ENCODE measurements at regions not wholly inside any gene's neighbourhood (a gene's known extent, or its start where the extent isn't known, plus 50 kb on each side); places are given as distances from the start of the nearest gene placed in this dataset.

- H3K4me1 Mint-ChIP-seq (ENCODE audit: low read depth in 2 of 2) = no peaks in the 10 kb centered on the region
- no peaks in the 10 kb centered on the region for H3K36me3 Mint-ChIP-seq
- H3K27ac Mint-ChIP-seq = no peak overlapping the region
- no peaks in the 10 kb centered on the region for H3K27me3 Mint-ChIP-seq
- ATAC-seq (no peak), DNase-seq (ENCODE audit: low spot score) (no peak)
- no peaks in the 10 kb centered on the region for H3K9me3 Mint-ChIP-seq
- no peak overlapping the region for H3K4me3 Mint-ChIP-seq
Observed at GRCh38 chr21:31471865-31472264, 127.8 kb upstream of the TIAM1 start.

- H3K9me3 Mint-ChIP-seq = no peaks in the 10 kb centered on the region
Observed at GRCh38 chr21:31470896-31471694, 127.0 kb upstream of the TIAM1 start.

GRCh38 chr21:31460980-31461379, 116.9 kb upstream of the TIAM1 start:
- Mint-ChIP-seq H3K4me3 (no peak overlapping the region), H3K9me3 (no peaks in the 10 kb centered on the region), H3K27me3 (no peaks in the 10 kb centered on the region), H3K36me3 (no peaks in the 10 kb centered on the region), H3K4me1 (ENCODE audit: low read depth in 2 of 2) (no peaks in the 10 kb centered on the region), H3K27ac (no peak overlapping the region)
- no peak for ATAC-seq
- DNase-seq (ENCODE audit: low spot score) = no peak

More at GRCh38 chr21:31470896-31471694, 127.0 kb upstream of the TIAM1 start:
- no peaks in the 10 kb centered on the region for H3K4me1 Mint-ChIP-seq (ENCODE audit: low read depth in 2 of 2)
- H3K27ac Mint-ChIP-seq = no peak overlapping the region
- no peaks in the 10 kb centered on the region for H3K27me3 Mint-ChIP-seq
- H3K36me3 Mint-ChIP-seq = no peaks in the 10 kb centered on the region
- DNase-seq (ENCODE audit: low spot score) (no peak), ATAC-seq (no peak)
- H3K4me3 Mint-ChIP-seq = no peak overlapping the region

DNA sequence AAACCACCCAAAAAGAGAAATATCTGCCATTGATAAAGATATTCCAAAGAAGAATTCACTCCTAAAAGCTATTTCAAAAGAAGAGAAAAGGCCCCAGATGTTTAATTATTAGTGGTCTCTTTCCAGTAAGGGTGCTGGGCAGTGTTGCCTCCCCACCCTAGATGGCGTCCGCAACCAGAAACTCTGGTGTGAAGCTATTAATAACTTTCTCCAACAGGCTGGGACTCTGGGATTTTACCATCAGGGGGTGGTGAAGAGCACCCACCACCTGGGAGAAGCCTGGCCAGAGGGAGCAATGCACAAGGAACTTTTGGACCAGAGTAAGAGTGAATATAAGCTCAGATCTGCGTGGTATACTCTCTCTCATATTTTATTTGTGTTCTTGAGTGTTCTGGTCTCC, 115.4 kb upstream of the TIAM1 start:
- H3K4me3 Mint-ChIP-seq = no peak overlapping the region
- DNase-seq (ENCODE audit: low spot score) = no peak
- H3K9me3 Mint-ChIP-seq = no peaks in the 10 kb centered on the region
- H3K4me1 Mint-ChIP-seq (ENCODE audit: low read depth in 2 of 2) = no peaks in the 10 kb centered on the region
- no peak overlapping the region for H3K27ac Mint-ChIP-seq
- H3K27me3 Mint-ChIP-seq = no peaks in the 10 kb centered on the region
- H3K36me3 Mint-ChIP-seq = no peaks in the 10 kb centered on the region
- ATAC-seq = no peak

- H3K36me3 Mint-ChIP-seq = no peaks in the 10 kb centered on the region
- H3K27ac Mint-ChIP-seq = no peak overlapping the region
- peak; percentile 46 to 53 for ATAC-seq
Observed at GRCh38 chr21:31457675-31458074, 113.6 kb upstream of the TIAM1 start.

GRCh38 chr21:31456201-31456600, 112.1 kb upstream of the TIAM1 start:
- Mint-ChIP-seq H3K9me3 (peaks cover 4% of the 10 kb centered on the region), H3K27ac (no peak overlapping the region), H3K27me3 (no peaks in the 10 kb centered on the region), H3K4me1 (ENCODE audit: low read depth in 2 of 2) (no peaks in the 10 kb centered on the region), H3K4me3 (no peak overlapping the region), H3K36me3 (no peaks in the 10 kb centered on the region)
- ATAC-seq (no peak), DNase-seq (ENCODE audit: low spot score) (no peak)

More at GRCh38 chr21:31457675-31458074, 113.6 kb upstream of the TIAM1 start:
- Mint-ChIP-seq H3K4me1 (ENCODE audit: low read depth in 2 of 2) (no peaks in the 10 kb centered on the region), H3K4me3 (no peak overlapping the region), H3K9me3 (peaks cover 3% of the 10 kb centered on the region), H3K27me3 (no peaks in the 10 kb centered on the region)
- DNase-seq (ENCODE audit: low spot score) = no peak

DNA sequence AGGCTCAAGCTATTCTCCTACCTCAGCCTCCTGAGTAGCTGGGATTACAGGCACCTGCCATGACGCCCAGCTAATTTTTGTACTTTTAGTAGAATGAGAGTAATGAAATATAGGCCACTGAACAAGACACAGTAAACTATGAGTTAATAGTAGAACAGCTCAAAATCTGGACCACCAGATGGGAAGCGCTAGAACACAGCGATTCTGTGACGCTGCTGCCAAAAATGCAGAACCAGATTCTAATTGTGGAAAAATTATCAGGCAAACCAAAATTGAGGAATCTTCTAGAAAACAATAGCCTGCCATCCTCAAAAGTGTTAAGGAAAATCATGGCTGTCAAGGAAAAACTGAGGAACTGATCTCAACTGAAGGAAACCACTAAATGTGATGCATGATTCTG, 111.4 kb upstream of the TIAM1 start:
- H3K9me3 Mint-ChIP-seq = peaks cover 4% of the 10 kb centered on the region
- no peak overlapping the region for H3K27ac Mint-ChIP-seq
- H3K27me3 Mint-ChIP-seq = no peaks in the 10 kb centered on the region
- H3K36me3 Mint-ChIP-seq = no peaks in the 10 kb centered on the region
- no peak overlapping the region for H3K4me3 Mint-ChIP-seq
- peaks cover 0 to under 1% of the 10 kb centered on the region in 2 donors for H3K4me1 Mint-ChIP-seq (ENCODE audit: low read depth in 2 of 2)
- ATAC-seq (no peak), DNase-seq (ENCODE audit: low spot score) (no peak)

- DNase-seq (ENCODE audit: low spot score) = no peak
- Mint-ChIP-seq H3K27ac (no peak overlapping the region), H3K36me3 (no peaks in the 10 kb centered on the region), H3K4me1 (ENCODE audit: low read depth in 2 of 2) (peaks cover 22% of the 10 kb centered on the region in 2 donors), H3K27me3 (no peaks in the 10 kb centered on the region), H3K9me3 (peaks cover 4% of the 10 kb centered on the region), H3K4me3 (no peak overlapping the region)
- no peak for ATAC-seq
Observed at GRCh38 chr21:31450980-31451379, 106.9 kb upstream of the TIAM1 start.

GRCh38 chr21:31449921-31450535, 106.0 kb upstream of the TIAM1 start:
- DNase-seq (ENCODE audit: low spot score) = no peak
- no peaks in the 10 kb centered on the region for H3K36me3 Mint-ChIP-seq
- H3K4me1 Mint-ChIP-seq (ENCODE audit: low read depth in 2 of 2) = peaks cover 29% of the 10 kb centered on the region in 2 donors
- peak overlapping the region in 1 of 2 donors; percentile 4 for H3K27ac Mint-ChIP-seq
- H3K9me3 Mint-ChIP-seq = peaks cover 4% of the 10 kb centered on the region
- ATAC-seq = no peak
- no peak overlapping the region for H3K4me3 Mint-ChIP-seq
- H3K27me3 Mint-ChIP-seq = no peaks in the 10 kb centered on the region

- peaks cover 4% of the 10 kb centered on the region for H3K9me3 Mint-ChIP-seq
- H3K36me3 Mint-ChIP-seq = no peaks in the 10 kb centered on the region
- DNase-seq (ENCODE audit: low spot score) = no peak
- no peak overlapping the region for H3K4me3 Mint-ChIP-seq
- ATAC-seq = no peak
- H3K27me3 Mint-ChIP-seq = no peaks in the 10 kb centered on the region
- H3K4me1 Mint-ChIP-seq (ENCODE audit: low read depth in 2 of 2) = peaks cover 43 to 45% of the 10 kb centered on the region in 2 donors
- no peak overlapping the region for H3K27ac Mint-ChIP-seq
Observed at GRCh38 chr21:31448496-31448895, 104.4 kb upstream of the TIAM1 start.

DNA sequence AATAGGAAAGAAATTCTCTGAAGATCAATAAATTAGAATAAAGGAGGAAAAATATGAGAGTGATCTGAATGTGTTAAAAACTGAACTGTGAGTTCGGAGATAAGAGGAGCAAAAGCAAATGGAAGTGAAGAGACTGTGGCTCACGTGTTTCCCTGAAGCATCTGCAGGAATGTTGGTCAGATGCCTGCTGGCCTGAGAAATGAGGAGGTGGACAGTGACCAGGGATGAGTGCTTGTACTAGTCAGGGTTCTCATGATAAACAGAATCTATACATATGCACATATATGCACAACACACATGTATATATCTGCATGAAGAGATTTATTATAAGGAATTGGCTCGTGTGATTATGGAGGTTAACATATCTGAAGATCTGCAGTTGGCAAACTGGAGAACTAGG, 103.4 kb upstream of the TIAM1 start:
- peaks cover 48 to 55% of the 10 kb centered on the region in 2 donors for H3K4me1 Mint-ChIP-seq (ENCODE audit: low read depth in 2 of 2)
- DNase-seq (ENCODE audit: low spot score) (no peak), ATAC-seq (no peak)
- H3K4me3 Mint-ChIP-seq = peak overlapping the region; percentile 43
- H3K9me3 Mint-ChIP-seq = no peaks in the 10 kb centered on the region
- H3K27ac Mint-ChIP-seq = peak overlapping the region; percentile 4 to 29
- H3K27me3 Mint-ChIP-seq = no peaks in the 10 kb centered on the region
- H3K36me3 Mint-ChIP-seq = no peaks in the 10 kb centered on the region

- peaks cover 48 to 58% of the 10 kb centered on the region in 2 donors for H3K4me1 Mint-ChIP-seq (ENCODE audit: low read depth in 2 of 2)
- H3K4me3 Mint-ChIP-seq = peak overlapping the region; percentile 68
- H3K27me3 Mint-ChIP-seq = no peaks in the 10 kb centered on the region
- no peaks in the 10 kb centered on the region for H3K9me3 Mint-ChIP-seq
- ATAC-seq (peak; percentile 89), DNase-seq (ENCODE audit: low spot score) (peak; percentile 62)
- H3K36me3 Mint-ChIP-seq = no peaks in the 10 kb centered on the region
- H3K27ac Mint-ChIP-seq = peak overlapping the region; percentile 52 to 89
Observed at GRCh38 chr21:31446226-31446855, 102.3 kb upstream of the TIAM1 start.

DNA sequence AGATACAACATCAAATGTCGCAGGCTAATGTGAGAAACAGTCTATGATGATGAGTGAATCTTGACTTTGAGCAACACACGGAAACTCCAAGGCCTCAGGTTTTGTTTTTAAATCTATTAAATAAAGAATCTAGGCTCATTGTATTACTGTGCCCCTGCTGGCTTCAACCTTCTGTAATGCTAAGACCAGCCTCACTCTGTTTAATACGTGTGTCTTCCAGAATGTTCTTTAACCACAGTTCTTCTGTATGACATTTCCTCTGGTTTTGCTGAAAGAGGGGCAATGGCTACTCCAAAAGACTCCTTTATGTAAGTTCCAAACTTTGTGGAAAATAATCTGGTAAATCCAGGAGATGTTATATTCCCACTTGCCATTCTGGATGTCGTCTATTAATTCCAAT, 101.1 kb upstream of the TIAM1 start:
- Mint-ChIP-seq H3K9me3 (no peaks in the 10 kb centered on the region), H3K4me1 (ENCODE audit: low read depth in 2 of 2) (peaks cover 45 to 58% of the 10 kb centered on the region in 2 donors), H3K27me3 (no peaks in the 10 kb centered on the region), H3K27ac (peak overlapping the region; percentile 76 to 89), H3K4me3 (peak overlapping the region; percentile 16), H3K36me3 (no peaks in the 10 kb centered on the region)
- DNase-seq (ENCODE audit: low spot score) (no peak), ATAC-seq (no peak)

Measured in natural killer cell treated with Interleukin-12 subunit alpha and Interleukin-12 subunit beta and Interleukin-15 and Interleukin-18, amount 100 ng/mL, for 72 hours (primary cell).